ENCODE measurements at regions not wholly inside any gene's neighbourhood (a gene's known extent, or its start where the extent isn't known, plus 50 kb on each side); places are given as distances from the start of the nearest gene placed in this dataset.
"Not testable (repeated sequence)": the region's sequence is repeated elsewhere in the genome, so short reads cannot be mapped to it uniquely, and the experiment has no call there.

GRCh38 chr7:47089461-47089860, 492.4 kb downstream of the TNS3 start:
- no peak for DNase-seq (ENCODE audit: low read depth in 2 of 2)

DNA sequence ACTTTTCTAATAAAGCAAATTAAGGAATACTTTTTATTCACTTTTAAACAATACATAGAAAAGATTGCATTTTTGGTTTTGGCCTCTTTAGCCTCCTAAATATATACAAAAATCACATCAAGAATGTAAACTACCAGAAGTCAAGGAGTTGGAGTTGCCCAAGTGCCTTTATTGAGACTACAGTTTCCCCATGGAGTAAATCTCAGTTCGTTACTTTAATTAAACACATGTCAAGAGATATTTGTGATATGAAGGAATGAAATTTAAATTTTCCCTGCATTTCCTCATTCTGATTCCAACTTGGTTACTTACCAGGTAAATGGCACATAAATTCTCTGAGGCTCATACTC, 492.9 kb downstream of the TNS3 start:
- DNase-seq (ENCODE audit: low read depth in 2 of 2) = no peak

GRCh38 chr7:47088329-47089067, 493.4 kb downstream of the TNS3 start:
- peak in 1 of 2 donors; percentile 3 for DNase-seq (ENCODE audit: low read depth in 2 of 2)

DNA sequence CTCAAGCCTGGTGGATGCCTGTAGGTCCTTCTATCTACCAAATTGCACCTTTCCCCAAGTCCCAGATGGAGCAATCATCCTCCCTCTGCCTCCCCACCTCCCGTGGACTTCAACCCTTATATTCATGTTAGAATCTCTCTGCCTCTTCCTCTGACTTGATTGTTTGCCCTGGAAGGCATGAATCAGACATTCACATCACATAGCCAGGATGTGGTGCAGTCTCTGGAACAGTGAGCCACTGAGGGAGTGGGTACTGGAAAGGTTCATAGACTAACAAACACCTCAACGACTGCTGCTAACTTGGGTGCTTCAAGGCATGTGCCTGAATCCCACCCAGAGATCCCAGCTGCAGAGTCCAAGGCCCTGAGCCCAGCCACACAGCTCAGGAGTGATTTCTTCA, 494.0 kb downstream of the TNS3 start:
- no peak for DNase-seq (ENCODE audit: low read depth in 2 of 2)

DNA sequence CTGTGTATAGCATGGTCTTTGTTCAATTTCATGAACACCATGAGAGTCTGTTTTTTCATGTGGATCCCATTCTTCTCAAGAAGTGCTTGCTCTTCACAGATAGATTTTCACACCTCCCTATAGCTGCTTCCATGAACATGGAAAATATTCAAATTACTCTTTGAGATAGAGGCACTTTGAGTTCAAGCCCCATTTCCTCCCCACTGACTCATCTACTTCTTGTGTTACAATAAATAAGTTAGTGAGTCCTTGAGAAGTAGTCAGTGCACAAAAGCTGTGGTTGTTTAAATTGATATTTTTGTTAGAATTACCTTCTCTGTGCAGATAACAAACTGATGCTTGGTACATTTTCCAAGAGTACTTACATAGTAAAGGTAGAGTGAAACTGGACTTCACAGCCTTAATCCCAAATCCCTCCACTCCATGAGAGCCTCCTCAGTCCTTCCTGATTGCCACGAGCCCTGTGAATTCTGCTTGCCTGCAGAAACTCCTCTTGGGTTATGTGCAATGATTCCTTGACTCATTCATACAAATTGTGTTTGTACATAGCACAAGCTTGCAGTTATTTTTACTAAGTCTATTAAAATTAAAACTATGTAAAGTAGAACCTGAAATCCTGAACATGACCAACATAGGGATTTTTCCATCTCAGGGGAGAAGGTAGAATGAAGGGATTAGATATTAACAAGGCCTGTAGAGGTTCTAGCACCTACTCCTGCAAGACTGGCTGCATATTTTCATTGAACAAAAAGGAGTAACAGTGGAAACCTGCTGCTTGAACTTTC, 496.2 kb downstream of the TNS3 start:
- no peak for DNase-seq (ENCODE audit: low read depth in 2 of 2)

DNA sequence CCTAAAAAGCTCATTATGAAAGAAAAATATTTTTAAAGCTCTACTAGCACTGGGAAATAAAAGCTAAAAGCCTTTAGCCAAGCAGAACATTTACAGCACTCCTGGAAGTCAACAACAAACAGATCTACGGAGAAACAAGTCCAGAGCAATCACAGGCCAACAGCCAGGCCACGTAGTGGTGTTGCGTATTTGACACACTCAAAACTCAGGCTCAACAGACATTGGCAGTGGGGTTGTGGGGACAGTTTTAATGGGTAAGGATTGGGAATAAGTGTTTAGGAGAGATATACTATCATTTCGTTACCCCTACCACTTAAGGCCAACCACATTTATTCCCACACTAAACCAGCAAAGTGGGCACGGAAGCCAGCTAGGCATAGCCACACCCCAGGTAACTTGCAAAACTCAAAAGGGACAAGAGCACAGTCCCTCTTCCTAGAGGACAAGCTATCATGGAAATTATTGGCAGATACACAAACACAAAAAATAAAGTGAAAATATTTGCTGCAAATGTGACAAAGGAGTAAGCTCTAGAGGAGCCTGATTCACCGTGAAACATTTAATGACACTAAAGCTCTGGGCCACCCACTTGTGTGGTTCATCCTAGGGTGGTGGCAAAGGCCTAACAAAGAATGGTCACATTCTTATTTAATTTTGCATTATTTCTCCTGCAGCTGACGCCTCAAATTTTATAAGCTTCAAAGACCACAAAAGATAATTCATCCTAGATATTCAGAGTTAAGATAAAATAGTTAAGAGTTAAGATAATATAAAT, 498.2 kb downstream of the TNS3 start:
- DNase-seq (ENCODE audit: low read depth in 2 of 2) = no peak

- no peak for DNase-seq (ENCODE audit: low read depth in 2 of 2)
Measured at GRCh38 chr7:47080816-47081215, 501.1 kb downstream of the TNS3 start.

DNA sequence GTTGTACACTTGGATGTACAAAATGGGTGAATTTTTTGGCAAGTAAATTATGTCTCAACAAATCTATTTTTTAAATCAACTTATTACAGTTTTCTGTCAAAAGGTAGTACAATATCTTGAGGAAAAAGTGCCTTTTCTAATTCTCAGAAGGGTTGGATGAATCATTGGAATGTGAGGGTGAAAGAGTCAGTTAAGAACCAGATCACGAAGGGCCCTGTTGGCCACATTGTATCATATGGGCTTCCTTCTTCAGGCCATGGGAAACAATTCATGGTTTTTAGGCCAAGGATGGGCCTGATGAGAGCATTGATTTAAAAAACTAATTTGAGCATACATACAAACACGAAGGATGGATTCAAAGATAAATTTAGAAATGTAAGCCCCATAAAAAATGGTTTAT, 503.7 kb downstream of the TNS3 start:
- DNase-seq (ENCODE audit: low read depth in 2 of 2) = no peak

- no peak for DNase-seq (ENCODE audit: low read depth in 2 of 2)
Measured at GRCh38 chr7:47074702-47075153, 507.2 kb downstream of the TNS3 start.

DNA sequence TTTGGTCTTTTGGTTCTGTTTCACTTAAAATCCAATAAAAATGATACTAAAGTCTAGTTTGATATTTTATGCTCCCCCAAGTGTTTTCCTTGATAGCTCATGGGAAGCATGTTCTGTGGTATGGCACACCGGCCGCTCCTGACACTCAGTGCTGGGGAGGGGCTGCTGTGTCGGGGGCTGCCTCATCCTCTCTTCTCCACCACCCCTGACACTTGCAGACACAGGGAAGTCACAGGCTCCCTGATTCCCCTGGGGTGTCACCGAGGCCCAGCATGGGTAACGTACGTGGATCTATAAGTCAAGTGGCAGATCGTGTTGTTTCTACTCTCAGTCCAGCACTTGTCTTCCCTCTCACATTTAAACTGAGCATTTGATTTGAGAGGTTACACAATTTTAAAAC, 508.6 kb downstream of the TNS3 start:
- no peak for DNase-seq (ENCODE audit: low read depth in 2 of 2)

DNA sequence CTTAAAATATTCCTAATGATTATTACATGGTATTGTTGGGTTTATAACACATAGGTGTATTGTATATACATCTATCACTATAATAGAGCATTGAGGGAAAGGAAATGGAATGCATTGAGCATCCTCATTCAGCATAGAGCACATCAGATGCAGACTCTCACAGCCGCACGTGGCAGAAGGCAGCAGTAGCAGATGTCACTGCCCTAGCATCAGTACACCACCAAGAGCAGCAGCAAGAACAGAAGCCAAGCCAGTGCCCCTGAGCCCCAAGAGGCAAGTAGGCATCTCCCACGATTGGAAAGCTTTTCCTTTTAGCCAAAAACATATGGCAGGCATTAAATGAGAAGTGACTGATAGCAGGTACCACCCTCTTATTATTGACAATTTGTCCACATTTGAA, 510.0 kb downstream of the TNS3 start:
- DNase-seq (ENCODE audit: low read depth in 2 of 2) = no peak

DNA sequence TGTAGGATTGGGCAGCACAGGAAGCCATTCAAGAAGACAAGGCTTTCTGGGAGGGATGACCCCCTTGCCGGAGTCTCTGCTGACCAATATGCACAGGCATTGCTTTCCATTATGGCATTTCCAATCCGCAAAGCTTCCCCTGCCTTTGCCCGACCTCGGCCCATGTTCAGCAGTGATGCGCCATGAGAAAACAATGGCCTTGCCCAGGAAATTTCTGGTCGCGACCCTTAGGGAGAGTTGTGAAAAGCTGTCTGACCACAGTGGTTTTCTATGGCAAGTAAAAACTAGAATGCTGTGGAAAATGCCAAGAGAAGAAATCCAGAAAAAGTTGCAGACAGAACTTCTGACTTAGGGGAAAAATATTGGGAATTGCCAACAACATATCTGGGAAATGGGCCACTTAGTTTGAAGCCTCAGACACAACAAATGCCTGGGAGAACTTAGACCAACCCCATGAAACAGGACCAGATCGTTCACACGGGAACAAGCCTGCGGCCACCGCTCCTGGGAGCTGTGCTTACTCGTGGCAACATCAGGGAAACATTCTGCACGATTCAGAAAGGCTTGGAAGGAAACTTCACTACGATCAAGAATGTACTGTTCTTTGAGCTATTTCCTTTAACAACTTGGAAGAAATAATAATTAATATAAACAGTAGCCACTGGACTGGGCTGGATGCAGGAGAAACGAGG, 512.4 kb downstream of the TNS3 start:
- no peak for DNase-seq (ENCODE audit: low read depth in 2 of 2)

DNA sequence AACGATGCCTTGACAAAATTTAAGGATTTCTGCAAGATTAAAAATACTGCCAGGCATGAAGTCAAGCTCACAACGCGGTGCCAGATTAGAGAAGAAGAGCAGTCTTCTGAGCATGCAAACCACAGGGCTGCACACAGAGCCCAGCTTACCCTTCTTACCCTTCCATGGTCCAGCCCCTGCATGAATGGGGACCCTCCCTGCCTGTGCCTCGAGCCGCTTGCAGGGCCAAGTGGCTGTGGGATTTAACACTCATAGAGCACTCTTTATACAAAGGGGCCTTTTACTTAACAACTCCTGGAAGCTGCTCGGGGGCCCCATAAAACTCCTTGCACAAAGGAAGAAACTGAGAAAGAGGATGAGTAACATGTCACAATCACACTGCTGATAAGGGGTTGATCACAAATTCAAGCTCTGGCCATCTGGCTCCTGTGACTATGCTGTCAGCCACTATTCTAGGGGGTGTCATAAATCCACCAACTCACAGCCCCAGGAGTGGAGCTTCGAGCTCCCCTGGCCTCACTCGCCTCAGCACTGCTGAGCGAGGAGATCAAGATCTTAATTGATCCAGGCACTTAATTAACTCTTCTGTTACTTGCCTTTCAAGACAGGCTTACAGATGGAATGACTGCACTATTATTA, 514.8 kb downstream of the TNS3 start:
- no peak for DNase-seq (ENCODE audit: low read depth in 2 of 2)

GRCh38 chr7:47056731-47057130, 525.2 kb downstream of the TNS3 start:
- DNase-seq (ENCODE audit: low read depth in 2 of 2) = no peak

GRCh38 chr7:47052541-47053208, 529.2 kb downstream of the TNS3 start:
- DNase-seq (ENCODE audit: low read depth in 2 of 2) = not testable (repeated sequence)

- DNase-seq (ENCODE audit: low read depth in 2 of 2) = no peak
Measured at GRCh38 chr7:47049234-47049774, 532.6 kb downstream of the TNS3 start.

DNA sequence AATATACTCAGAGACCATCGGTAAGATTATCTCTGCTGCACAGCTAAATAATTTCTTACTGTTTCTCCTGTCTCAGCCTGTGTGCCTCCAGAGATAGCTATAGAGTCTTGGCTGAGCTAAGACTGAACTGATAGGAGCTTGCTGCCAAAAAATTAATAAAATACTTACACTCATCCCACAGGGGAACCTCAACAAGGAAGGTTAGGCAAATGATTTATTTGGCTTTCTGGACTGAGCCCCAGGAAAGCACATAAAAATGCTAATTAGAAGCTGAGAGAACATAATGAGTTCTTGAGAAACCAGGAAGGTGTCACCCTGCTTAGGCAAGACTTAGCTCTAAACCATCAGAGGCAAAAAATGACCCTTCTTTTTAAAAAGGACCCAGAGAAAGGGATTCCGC, 534.5 kb downstream of the TNS3 start:
- DNase-seq (ENCODE audit: low read depth in 2 of 2) = no peak

- DNase-seq (ENCODE audit: low read depth in 2 of 2) = no peak
Measured at GRCh38 chr7:47046949-47047348, 535.0 kb downstream of the TNS3 start.

DNA sequence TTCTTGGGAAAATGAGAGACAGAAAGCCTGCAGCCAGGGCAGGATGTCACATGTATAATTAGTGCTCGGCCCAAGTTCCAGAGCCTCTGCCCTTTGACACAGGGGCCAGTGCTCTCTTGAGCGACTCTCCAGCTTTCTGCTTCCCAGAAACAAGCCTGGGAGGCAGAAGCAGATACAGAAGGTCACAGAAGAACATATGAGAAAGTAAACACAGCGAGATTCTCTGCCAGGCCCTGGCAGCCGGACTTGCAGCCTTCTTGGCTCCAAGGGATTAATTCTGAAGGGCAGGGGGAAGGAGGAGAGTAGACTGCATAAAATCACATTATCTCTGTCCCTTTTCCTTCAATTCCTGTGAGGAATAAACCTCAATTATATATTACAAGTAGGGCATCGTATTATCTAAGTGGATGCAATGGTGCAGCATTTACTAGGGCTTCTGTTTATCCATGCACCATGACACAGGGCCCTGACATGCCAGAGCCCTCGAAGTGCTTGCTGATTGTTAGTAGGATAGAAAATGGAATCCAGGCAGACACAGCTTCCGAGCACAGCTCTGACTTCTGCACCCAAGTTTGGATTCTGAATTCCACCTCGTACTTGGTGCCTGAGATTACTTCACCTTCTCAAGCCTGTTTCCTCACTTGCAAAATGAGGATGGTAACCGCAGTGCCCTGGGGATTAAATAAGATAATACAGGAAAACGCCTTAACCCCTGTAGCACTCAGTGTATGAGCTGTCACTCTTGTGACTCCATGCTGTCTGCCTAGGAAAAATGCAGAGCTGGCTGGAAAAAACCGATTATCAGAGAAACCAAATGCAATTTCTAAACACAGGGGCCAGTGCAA, 536.5 kb downstream of the TNS3 start:
- no peak for DNase-seq (ENCODE audit: low read depth in 2 of 2)

DNA sequence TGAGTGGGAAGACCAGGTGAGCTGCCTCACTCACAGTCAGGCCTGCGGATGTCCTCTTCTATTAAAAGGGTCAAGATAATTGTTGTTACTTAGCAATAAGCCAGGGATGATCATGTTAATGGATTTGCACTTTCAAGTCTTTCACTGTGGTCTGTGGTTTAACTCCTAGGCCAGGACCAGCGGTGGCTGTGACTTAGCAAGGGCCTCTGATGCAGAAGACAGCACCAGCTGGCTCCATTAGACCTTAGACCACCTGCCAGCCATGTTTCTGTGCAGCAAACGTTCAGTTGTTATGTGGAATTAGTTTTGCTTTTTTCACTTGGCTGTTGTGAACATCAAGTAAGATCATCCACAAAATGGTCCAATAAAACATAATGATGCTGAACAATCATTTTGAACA, 537.3 kb downstream of the TNS3 start:
- DNase-seq (ENCODE audit: low read depth in 2 of 2) = no peak
